OCI-LY1 (cell line): ENCODE measurements at regions not wholly inside any gene's neighbourhood (a gene's known extent, or its start where the extent isn't known, plus 50 kb on each side); places are given as distances from the start of the nearest gene placed in this dataset.

Experiments used
- H2AFZ ChIP-seq: fragments of 200-600 bp; sonication (generic), shearing (Covaris generic); 2 replicates; pipeline ENCODE4 v1.6.0; 2014; ENCODE audit warnings: antibody characterized with exemption, mild to moderate bottlenecking, low read length
- H3F3A ChIP-seq: fragments of 200-600 bp; sonication (generic), shearing (Covaris generic); 2 replicates; pipeline ENCODE4 v1.6.0; 2014; ENCODE audit warnings: mild to moderate bottlenecking, antibody characterized with exemption, low read length, moderate library complexity; ENCODE audit not compliant: insufficient read depth
- H3K27ac ChIP-seq: fragments of 200-600 bp; sonication (generic); 2 replicates; pipeline ENCODE4 v1.5.1; 2014; ENCODE audit warnings: low read length, mixed run types, mild to moderate bottlenecking, low read depth; ENCODE audit not compliant: poor library complexity, severe bottlenecking
- H3K27me3 ChIP-seq: fragments of 200-600 bp; sonication (generic); 2 replicates; pipeline ENCODE4 v1.6.0; 2014; ENCODE audit warnings: antibody characterized with exemption, mild to moderate bottlenecking, low read length, moderate library complexity; ENCODE audit not compliant: insufficient read depth
- H3K36me3 ChIP-seq: fragments of 200-600 bp; sonication (generic); 2 replicates; pipeline ENCODE4 v1.6.1; 2014; ENCODE audit warnings: mild to moderate bottlenecking, antibody characterized with exemption, low read length, moderate library complexity, mixed read lengths; ENCODE audit not compliant: insufficient read depth
- H3K4me1 ChIP-seq: fragments of 200-600 bp; sonication (generic); 2 replicates; pipeline ENCODE4 v1.5.1; 2014; ENCODE audit warnings: mild to moderate bottlenecking, low read length, moderate library complexity; ENCODE audit not compliant: insufficient read depth, severe bottlenecking
- H3K4me2 ChIP-seq: fragments of 200-600 bp; sonication (generic), shearing (Covaris generic); 2 replicates; pipeline ENCODE4 v1.6.1; 2014; ENCODE audit warnings: low read length
- H3K4me3 ChIP-seq: fragments of 200-600 bp; sonication (generic); 2 replicates; pipeline ENCODE4 v1.5.1; 2014; ENCODE audit warnings: low read length, low read depth, mild to moderate bottlenecking, mixed read lengths; ENCODE audit not compliant: poor library complexity, severe bottlenecking
- H3K79me2 ChIP-seq: fragments of 200-600 bp; shearing (Covaris generic); 2 replicates; pipeline ENCODE4 v1.6.1; 2016; ENCODE audit warnings: mixed run types, low read length, mixed read lengths; ENCODE audit not compliant: insufficient read depth
- H3K9ac ChIP-seq: fragments of 200-600 bp; sonication (generic), shearing (Covaris generic); 2 replicates; pipeline ENCODE4 v1.6.1; 2014; ENCODE audit warnings: mild to moderate bottlenecking, low read length, mixed read lengths
- H3K9me2 ChIP-seq: fragments of 200-600 bp; sonication (generic), shearing (Covaris generic); 2 replicates; pipeline ENCODE4 v1.6.1; 2014; ENCODE audit warnings: low read depth, mild to moderate bottlenecking, low read length, mixed read lengths
- H3K9me3 ChIP-seq: fragments of 200-600 bp; shearing (Covaris generic); 2 replicates; pipeline ENCODE4 v1.6.1; 2014; ENCODE audit warnings: low read length, mixed read lengths
- H4K20me1 ChIP-seq: fragments of 200-600 bp; sonication (generic), shearing (Covaris generic); 2 replicates; pipeline ENCODE4 v1.6.0; 2016; ENCODE audit warnings: mild to moderate bottlenecking, low read length; ENCODE audit not compliant: insufficient read depth
- EZH2 ChIP-seq: fragments of 200-600 bp; sonication (generic), shearing (Covaris generic); IDR thresholded peaks from 2 replicates; pipeline ENCODE4 v1.8.0; 2017; ENCODE audit warnings: borderline replicate concordance, mixed run types, mild to moderate bottlenecking, antibody characterized with exemption, low read length, moderate library complexity, mixed read lengths
- TF ChIP-seq, protein P1 (sequence below): fragments of 200-600 bp; sonication (generic), shearing (Covaris generic); IDR thresholded peaks from 2 replicates; pipeline ENCODE4 v1.5.1; 2017; ENCODE audit warnings: mild to moderate bottlenecking, antibody characterized with exemption, low read length, moderate library complexity, mixed read lengths

GRCh38 chr18:60130284-60130683, 230.5 kb downstream of the PMAIP1 start:
- no peak overlapping the region for H3K4me2 ChIP-seq
- H2AFZ ChIP-seq = peak overlapping the region; percentile 60; the same call in 1 of the 2 replicates
- H3K27me3 ChIP-seq = no peaks in the 10 kb centered on the region
- H3K27ac ChIP-seq = no peak overlapping the region
- no peaks in the 10 kb centered on the region for H4K20me1 ChIP-seq
- H3K4me3 ChIP-seq = no peak overlapping the region
- no peaks in the 10 kb centered on the region for H3K9me2 ChIP-seq
- H3K79me2 ChIP-seq = no peaks in the 10 kb centered on the region
- no peaks in the 10 kb centered on the region for H3K36me3 ChIP-seq
- no peaks in the 10 kb centered on the region for H3F3A ChIP-seq
- H3K4me1 ChIP-seq = no peaks in the 10 kb centered on the region
- peaks cover 8% of the 10 kb centered on the region; the same call in 1 of the 2 replicates for H3K9me3 ChIP-seq
- no peak overlapping the region for H3K9ac ChIP-seq
- TF ChIP-seq, protein P1, sequence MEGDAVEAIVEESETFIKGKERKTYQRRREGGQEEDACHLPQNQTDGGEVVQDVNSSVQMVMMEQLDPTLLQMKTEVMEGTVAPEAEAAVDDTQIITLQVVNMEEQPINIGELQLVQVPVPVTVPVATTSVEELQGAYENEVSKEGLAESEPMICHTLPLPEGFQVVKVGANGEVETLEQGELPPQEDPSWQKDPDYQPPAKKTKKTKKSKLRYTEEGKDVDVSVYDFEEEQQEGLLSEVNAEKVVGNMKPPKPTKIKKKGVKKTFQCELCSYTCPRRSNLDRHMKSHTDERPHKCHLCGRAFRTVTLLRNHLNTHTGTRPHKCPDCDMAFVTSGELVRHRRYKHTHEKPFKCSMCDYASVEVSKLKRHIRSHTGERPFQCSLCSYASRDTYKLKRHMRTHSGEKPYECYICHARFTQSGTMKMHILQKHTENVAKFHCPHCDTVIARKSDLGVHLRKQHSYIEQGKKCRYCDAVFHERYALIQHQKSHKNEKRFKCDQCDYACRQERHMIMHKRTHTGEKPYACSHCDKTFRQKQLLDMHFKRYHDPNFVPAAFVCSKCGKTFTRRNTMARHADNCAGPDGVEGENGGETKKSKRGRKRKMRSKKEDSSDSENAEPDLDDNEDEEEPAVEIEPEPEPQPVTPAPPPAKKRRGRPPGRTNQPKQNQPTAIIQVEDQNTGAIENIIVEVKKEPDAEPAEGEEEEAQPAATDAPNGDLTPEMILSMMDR = no peak
- no peak for TF ChIP-seq EZH2

DNA sequence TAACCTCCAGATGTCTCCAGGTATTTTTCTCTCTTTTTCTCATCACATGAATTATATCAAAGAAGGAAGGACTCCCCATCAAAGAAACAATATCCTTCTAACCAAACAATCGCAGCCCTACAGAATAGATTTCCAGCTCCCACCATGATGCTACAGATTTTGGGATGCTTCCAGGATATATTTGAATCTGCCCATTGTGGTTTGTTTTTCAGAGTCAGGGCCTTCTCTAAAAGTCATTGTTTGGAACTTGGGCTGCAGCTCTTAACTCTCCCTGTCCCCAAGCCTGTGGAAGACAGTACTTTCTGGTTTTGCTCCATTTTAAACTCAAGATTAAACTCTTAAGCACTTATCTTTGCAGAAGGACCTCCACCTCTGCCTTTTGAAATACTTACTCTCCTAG, 223.2 kb downstream of the PMAIP1 start:
- H4K20me1 ChIP-seq = no peaks in the 10 kb centered on the region
- H3K27me3 ChIP-seq = no peaks in the 10 kb centered on the region
- H3K4me3 ChIP-seq = no peak overlapping the region
- no peaks in the 10 kb centered on the region for H3F3A ChIP-seq
- H3K9ac ChIP-seq = no peak overlapping the region
- H2AFZ ChIP-seq = no peak overlapping the region
- H3K4me2 ChIP-seq = no peak overlapping the region
- H3K9me2 ChIP-seq = no peaks in the 10 kb centered on the region
- no peak overlapping the region for H3K27ac ChIP-seq
- no peaks in the 10 kb centered on the region for H3K4me1 ChIP-seq
- H3K79me2 ChIP-seq = no peaks in the 10 kb centered on the region
- no peak for TF ChIP-seq EZH2
- TF ChIP-seq, protein P1 = no peak
- no peaks in the 10 kb centered on the region for H3K36me3 ChIP-seq
- no peaks in the 10 kb centered on the region for H3K9me3 ChIP-seq

GRCh38 chr18:60122339-60122738, 222.5 kb downstream of the PMAIP1 start:
- H3K36me3 ChIP-seq = no peaks in the 10 kb centered on the region
- no peak overlapping the region for H3K4me2 ChIP-seq
- TF ChIP-seq, protein P1 = no peak
- TF ChIP-seq EZH2 = no peak
- no peaks in the 10 kb centered on the region for H3K9me3 ChIP-seq
- H3K27ac ChIP-seq = no peak overlapping the region
- no peaks in the 10 kb centered on the region for H4K20me1 ChIP-seq
- H3F3A ChIP-seq = no peaks in the 10 kb centered on the region
- H3K27me3 ChIP-seq = no peaks in the 10 kb centered on the region
- H3K9ac ChIP-seq = no peak overlapping the region
- no peaks in the 10 kb centered on the region for H3K4me1 ChIP-seq
- H2AFZ ChIP-seq = no peak overlapping the region
- H3K79me2 ChIP-seq = no peaks in the 10 kb centered on the region
- no peak overlapping the region for H3K4me3 ChIP-seq
- H3K9me2 ChIP-seq = no peaks in the 10 kb centered on the region
